ENCODE measurements at regions not wholly inside any gene's neighbourhood (a gene's known extent, or its start where the extent isn't known, plus 50 kb on each side); places are given as distances from the start of the nearest gene placed in this dataset.

- Histone ChIP-seq H3K27ac (ENCODE audit: insufficient read depth, low read length, poor library complexity, severe bottlenecking) (no peak overlapping the region), H3K36me3 (ENCODE audit: control insufficient read depth, insufficient read depth, low read length) (no peaks in the 10 kb centered on the region), H3K4me3 (ENCODE audit: insufficient read depth, low read depth, low read length, poor library complexity, severe bottlenecking) (no peak overlapping the region), H3K4me1 (ENCODE audit: control insufficient read depth, insufficient read depth, low read length, poor library complexity, severe bottlenecking) (no peaks in the 10 kb centered on the region), H3K27me3 (replicated peaks; ENCODE audit: control insufficient read depth, insufficient read depth, low read length, poor library complexity, severe bottlenecking) (no peaks in the 10 kb centered on the region), H3K9me3 (ENCODE audit: control insufficient read depth, low read length) (no peaks in the 10 kb centered on the region)
- no peak for DNase-seq
Measured at GRCh38 chr18:45378308-45378707, 237.0 kb upstream of the SLC14A2 start.

GRCh38 chr18:45378933-45379332 lies 236.3 kb upstream of the SLC14A2 start:
- H3K27me3 ChIP-seq (replicated peaks; ENCODE audit: control insufficient read depth, insufficient read depth, low read length, poor library complexity, severe bottlenecking) = no peaks in the 10 kb centered on the region

GRCh38 chr18:45379903-45380302 lies 235.4 kb upstream of the SLC14A2 start:
- Histone ChIP-seq H3K27ac (ENCODE audit: insufficient read depth, low read length, poor library complexity, severe bottlenecking) (no peak overlapping the region), H3K27me3 (replicated peaks; ENCODE audit: control insufficient read depth, insufficient read depth, low read length, poor library complexity, severe bottlenecking) (no peaks in the 10 kb centered on the region), H3K4me3 (ENCODE audit: insufficient read depth, low read depth, low read length, poor library complexity, severe bottlenecking) (no peak overlapping the region), H3K9me3 (ENCODE audit: control insufficient read depth, low read length) (no peaks in the 10 kb centered on the region), H3K36me3 (ENCODE audit: control insufficient read depth, insufficient read depth, low read length) (no peaks in the 10 kb centered on the region), H3K4me1 (ENCODE audit: control insufficient read depth, insufficient read depth, low read length, poor library complexity, severe bottlenecking) (no peaks in the 10 kb centered on the region)
- no peak for DNase-seq

More at GRCh38 chr18:45378933-45379332, 236.3 kb upstream of the SLC14A2 start:
- no peak for DNase-seq
- Histone ChIP-seq H3K27ac (ENCODE audit: insufficient read depth, low read length, poor library complexity, severe bottlenecking) (no peak overlapping the region), H3K36me3 (ENCODE audit: control insufficient read depth, insufficient read depth, low read length) (no peaks in the 10 kb centered on the region), H3K9me3 (ENCODE audit: control insufficient read depth, low read length) (no peaks in the 10 kb centered on the region), H3K4me1 (ENCODE audit: control insufficient read depth, insufficient read depth, low read length, poor library complexity, severe bottlenecking) (no peaks in the 10 kb centered on the region), H3K4me3 (ENCODE audit: insufficient read depth, low read depth, low read length, poor library complexity, severe bottlenecking) (no peak overlapping the region)

GRCh38 chr18:45381282-45381681 lies 234.0 kb upstream of the SLC14A2 start:
- Histone ChIP-seq H3K27me3 (replicated peaks; ENCODE audit: control insufficient read depth, insufficient read depth, low read length, poor library complexity, severe bottlenecking) (no peaks in the 10 kb centered on the region), H3K36me3 (ENCODE audit: control insufficient read depth, insufficient read depth, low read length) (no peaks in the 10 kb centered on the region), H3K4me1 (ENCODE audit: control insufficient read depth, insufficient read depth, low read length, poor library complexity, severe bottlenecking) (no peaks in the 10 kb centered on the region), H3K9me3 (ENCODE audit: control insufficient read depth, low read length) (no peaks in the 10 kb centered on the region), H3K27ac (ENCODE audit: insufficient read depth, low read length, poor library complexity, severe bottlenecking) (no peak overlapping the region), H3K4me3 (ENCODE audit: insufficient read depth, low read depth, low read length, poor library complexity, severe bottlenecking) (no peak overlapping the region)
- DNase-seq = no peak

- Histone ChIP-seq H3K27me3 (replicated peaks; ENCODE audit: control insufficient read depth, insufficient read depth, low read length, poor library complexity, severe bottlenecking) (no peaks in the 10 kb centered on the region), H3K27ac (ENCODE audit: insufficient read depth, low read length, poor library complexity, severe bottlenecking) (no peak overlapping the region), H3K9me3 (ENCODE audit: control insufficient read depth, low read length) (no peaks in the 10 kb centered on the region), H3K4me1 (ENCODE audit: control insufficient read depth, insufficient read depth, low read length, poor library complexity, severe bottlenecking) (no peaks in the 10 kb centered on the region), H3K36me3 (ENCODE audit: control insufficient read depth, insufficient read depth, low read length) (no peaks in the 10 kb centered on the region), H3K4me3 (ENCODE audit: insufficient read depth, low read depth, low read length, poor library complexity, severe bottlenecking) (no peak overlapping the region)
- no peak for DNase-seq
Measured at GRCh38 chr18:45383228-45383627, 232.0 kb upstream of the SLC14A2 start.

- Histone ChIP-seq H3K27ac (ENCODE audit: insufficient read depth, low read length, poor library complexity, severe bottlenecking) (no peak overlapping the region), H3K4me3 (ENCODE audit: insufficient read depth, low read depth, low read length, poor library complexity, severe bottlenecking) (no peak overlapping the region)
Measured at GRCh38 chr18:45384137-45384961, 230.9 kb upstream of the SLC14A2 start.

GRCh38 chr18:45384962-45385315 lies 230.3 kb upstream of the SLC14A2 start:
- Histone ChIP-seq H3K4me1 (ENCODE audit: control insufficient read depth, insufficient read depth, low read length, poor library complexity, severe bottlenecking) (no peaks in the 10 kb centered on the region), H3K4me3 (ENCODE audit: insufficient read depth, low read depth, low read length, poor library complexity, severe bottlenecking) (no peak overlapping the region), H3K36me3 (ENCODE audit: control insufficient read depth, insufficient read depth, low read length) (no peaks in the 10 kb centered on the region), H3K27ac (ENCODE audit: insufficient read depth, low read length, poor library complexity, severe bottlenecking) (no peak overlapping the region), H3K27me3 (replicated peaks; ENCODE audit: control insufficient read depth, insufficient read depth, low read length, poor library complexity, severe bottlenecking) (no peaks in the 10 kb centered on the region), H3K9me3 (ENCODE audit: control insufficient read depth, low read length) (no peaks in the 10 kb centered on the region)
- no peak for DNase-seq

More at GRCh38 chr18:45384137-45384961, 230.9 kb upstream of the SLC14A2 start:
- DNase-seq = no peak
- Histone ChIP-seq H3K27me3 (replicated peaks; ENCODE audit: control insufficient read depth, insufficient read depth, low read length, poor library complexity, severe bottlenecking) (no peaks in the 10 kb centered on the region), H3K36me3 (ENCODE audit: control insufficient read depth, insufficient read depth, low read length) (no peaks in the 10 kb centered on the region), H3K4me1 (ENCODE audit: control insufficient read depth, insufficient read depth, low read length, poor library complexity, severe bottlenecking) (no peaks in the 10 kb centered on the region), H3K9me3 (ENCODE audit: control insufficient read depth, low read length) (no peaks in the 10 kb centered on the region)

GRCh38 chr18:45386041-45386655 lies 229.1 kb upstream of the SLC14A2 start:
- no peak overlapping the region for H3K4me3 ChIP-seq (ENCODE audit: insufficient read depth, low read depth, low read length, poor library complexity, severe bottlenecking)
- H3K36me3 ChIP-seq (ENCODE audit: control insufficient read depth, insufficient read depth, low read length) = no peaks in the 10 kb centered on the region
- no peaks in the 10 kb centered on the region for H3K4me1 ChIP-seq (ENCODE audit: control insufficient read depth, insufficient read depth, low read length, poor library complexity, severe bottlenecking)
- H3K27ac ChIP-seq (ENCODE audit: insufficient read depth, low read length, poor library complexity, severe bottlenecking) = no peak overlapping the region
- H3K9me3 ChIP-seq (ENCODE audit: control insufficient read depth, low read length) = no peaks in the 10 kb centered on the region
- DNase-seq = no peak
- H3K27me3 ChIP-seq (replicated peaks; ENCODE audit: control insufficient read depth, insufficient read depth, low read length, poor library complexity, severe bottlenecking) = no peaks in the 10 kb centered on the region

- no peaks in the 10 kb centered on the region for H3K27me3 ChIP-seq (replicated peaks; ENCODE audit: control insufficient read depth, insufficient read depth, low read length, poor library complexity, severe bottlenecking)
- no peak for DNase-seq
Measured at GRCh38 chr18:45387229-45387628, 228.0 kb upstream of the SLC14A2 start.

GRCh38 chr18:45398448-45398847 lies 216.8 kb upstream of the SLC14A2 start:
- no peaks in the 10 kb centered on the region for H3K36me3 ChIP-seq (ENCODE audit: control insufficient read depth, insufficient read depth, low read length)
- no peak overlapping the region for H3K27ac ChIP-seq (ENCODE audit: insufficient read depth, low read length, poor library complexity, severe bottlenecking)
- no peaks in the 10 kb centered on the region for H3K27me3 ChIP-seq (replicated peaks; ENCODE audit: control insufficient read depth, insufficient read depth, low read length, poor library complexity, severe bottlenecking)

More at GRCh38 chr18:45387229-45387628, 228.0 kb upstream of the SLC14A2 start:
- no peaks in the 10 kb centered on the region for H3K36me3 ChIP-seq (ENCODE audit: control insufficient read depth, insufficient read depth, low read length)
- no peak overlapping the region for H3K4me3 ChIP-seq (ENCODE audit: insufficient read depth, low read depth, low read length, poor library complexity, severe bottlenecking)
- no peaks in the 10 kb centered on the region for H3K9me3 ChIP-seq (ENCODE audit: control insufficient read depth, low read length)
- no peak overlapping the region for H3K27ac ChIP-seq (ENCODE audit: insufficient read depth, low read length, poor library complexity, severe bottlenecking)
- H3K4me1 ChIP-seq (ENCODE audit: control insufficient read depth, insufficient read depth, low read length, poor library complexity, severe bottlenecking) = no peaks in the 10 kb centered on the region

More at GRCh38 chr18:45398448-45398847, 216.8 kb upstream of the SLC14A2 start:
- Histone ChIP-seq H3K4me3 (ENCODE audit: insufficient read depth, low read depth, low read length, poor library complexity, severe bottlenecking) (no peak overlapping the region), H3K9me3 (ENCODE audit: control insufficient read depth, low read length) (no peaks in the 10 kb centered on the region), H3K4me1 (ENCODE audit: control insufficient read depth, insufficient read depth, low read length, poor library complexity, severe bottlenecking) (no peaks in the 10 kb centered on the region)
- DNase-seq = no peak

Data from effector memory CD4-positive, alpha-beta T cell (primary cell).